Neural progenitor cell (in vitro differentiated cells): ENCODE measurements at regions not wholly inside any gene's neighbourhood (a gene's known extent, or its start where the extent isn't known, plus 50 kb on each side); places are given as distances from the start of the nearest gene placed in this dataset.

Experiments
- CTCF ChIP-seq: fragments of 200-600 bp; sonication (generic); IDR thresholded peaks from 2 replicates; pipeline ENCODE4 v1.5.1; 2017; ENCODE audit warnings: antibody characterized with exemption, mild to moderate bottlenecking
- EZH2 ChIP-seq: fragments of 200-600 bp; sonication (generic); IDR thresholded peaks from 2 replicates; pipeline ENCODE4 v1.6.1; 2017; ENCODE audit warnings: antibody characterized with exemption, mild to moderate bottlenecking, moderate library complexity

GRCh38 chr17:77495575-77495974 is 354.8 kb downstream of the SEC14L1 start:
- TF ChIP-seq EZH2 (no peak), CTCF (no peak)
